ENCODE measurements at regions not wholly inside any gene's neighbourhood (a gene's known extent, or its start where the extent isn't known, plus 50 kb on each side); places are given as distances from the start of the nearest gene placed in this dataset.

- Histone ChIP-seq H3K9ac (ENCODE audit: extremely low read depth, insufficient read length, low read length) (no peak overlapping the region), H4K8ac (replicated peaks; ENCODE audit: insufficient read length, low read depth, low read length) (no peak overlapping the region), H3K27ac (ENCODE audit: insufficient read length, low read depth, low read length) (no peak overlapping the region), H3K4ac (ENCODE audit: low read depth, low read length) (no peak overlapping the region), H3K56ac (ENCODE audit: insufficient read length, low read depth, low read length) (no peak overlapping the region), H3K4me2 (ENCODE audit: insufficient read depth, insufficient read length, low read length) (no peak overlapping the region), H2BK20ac (ENCODE audit: low read depth, low read length, poor library complexity, severe bottlenecking) (no peak overlapping the region), H4K20me1 (ENCODE audit: control insufficient read depth, insufficient read depth, insufficient read length) (no peaks in the 10 kb centered on the region), H3K79me1 (ENCODE audit: insufficient read depth, low read depth, low read length, poor library complexity, severe bottlenecking) (no peaks in the 10 kb centered on the region), H2BK5ac (ENCODE audit: insufficient read length, low read length) (no peak overlapping the region), H3K79me2 (ENCODE audit: insufficient read depth, low read length) (no peaks in the 10 kb centered on the region), H3K4me1 (ENCODE audit: insufficient read depth, low read length) (no peaks in the 10 kb centered on the region), H2BK120ac (ENCODE audit: low read depth, low read length, poor library complexity, severe bottlenecking) (no peak overlapping the region), H2BK12ac (ENCODE audit: insufficient read length, low read depth, low read length) (no peak overlapping the region), H3K14ac (ENCODE audit: insufficient read depth, low read length) (no peak overlapping the region), H3K23me2 (ENCODE audit: insufficient read length, low read depth, low read length, poor library complexity, severe bottlenecking) (no peaks in the 10 kb centered on the region), H3T11ph (ENCODE audit: low read length) (no peak overlapping the region), H3K23ac (ENCODE audit: insufficient read length, low read depth, low read length) (no peak overlapping the region), H2AFZ (ENCODE audit: low read length) (no peak overlapping the region), H4K91ac (ENCODE audit: insufficient read length, low read depth, low read length) (no peak overlapping the region), H3K18ac (ENCODE audit: insufficient read length, low read depth, low read length) (no peak overlapping the region), H3K27me3 (ENCODE audit: insufficient read depth, low read length) (no peaks in the 10 kb centered on the region), H4K5ac (ENCODE audit: insufficient read length, low read depth, low read length) (no peak overlapping the region), H3K9me3 (ENCODE audit: control insufficient read depth, low read depth, low read length) (no peaks in the 10 kb centered on the region), H2BK15ac (ENCODE audit: low read depth, low read length) (no peak overlapping the region), H2AK5ac (ENCODE audit: insufficient read length, low read length) (no peak overlapping the region)
- no CpG with 5 or more reads among the region's 2 CpGs for WGBS (ENCODE audit: extremely low coverage, insufficient read length, low lambda C conversion rate)
- peaks cover 5% of the 10 kb centered on the region in 2 experiments; a peak in 2 of 4 replicates for H3K4me1 Mint-ChIP-seq
- no peak overlapping the region for H3K27ac Mint-ChIP-seq
- no peaks in the 10 kb centered on the region for H3K36me3 Mint-ChIP-seq (ENCODE audit: insufficient read depth in 1 of 3, low read depth in 3 of 3)
- H3K4me3 Mint-ChIP-seq: no peak overlapping the region
- no peak for TF ChIP-seq CTCF (conservative IDR thresholded peaks at IDR 0.05)
- H3K27me3 Mint-ChIP-seq (ENCODE audit: low read depth): no peaks in the 10 kb centered on the region
- no peak for DNase-seq
- no peaks in the 10 kb centered on the region for H3K9me3 Mint-ChIP-seq
These were observed 53.1 kb upstream of the EIF2S2 start for GRCh38 chr20:34165018-34165619.

Measured in H9 (cell line).